ENCODE measurements at regions not wholly inside any gene's neighbourhood (a gene's known extent, or its start where the extent isn't known, plus 50 kb on each side); places are given as distances from the start of the nearest gene placed in this dataset.

DNA sequence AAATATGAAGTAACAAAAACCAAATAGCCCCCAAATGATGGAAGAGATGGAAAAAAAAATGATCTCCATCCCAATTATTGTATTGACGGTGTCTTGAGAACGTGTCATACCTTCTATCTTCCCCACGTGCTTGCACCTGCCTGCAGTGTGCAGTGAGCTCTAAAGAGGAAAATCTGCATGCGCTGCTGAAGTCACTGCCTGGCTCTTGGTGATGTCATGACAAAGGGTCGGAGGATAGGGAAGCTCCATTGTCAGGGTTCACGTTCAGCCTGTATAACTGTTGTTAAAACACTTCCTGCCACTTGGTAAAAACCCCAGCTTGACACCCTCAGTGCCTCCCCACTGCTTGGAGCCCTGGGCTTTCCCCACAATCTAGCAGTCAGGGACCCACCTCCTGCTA is 549.2 kb upstream of the MKI67 start:
- Histone ChIP-seq H3K4me2 (no peak overlapping the region), H2AFZ (no peak overlapping the region), H3K4me3 (no peak overlapping the region), H3K4me1 (ENCODE audit: insufficient read depth) (no peaks in the 10 kb centered on the region), H3K27ac (no peak overlapping the region), H3K36me3 (replicated peaks; ENCODE audit: insufficient read depth, low read depth) (no peaks in the 10 kb centered on the region), H3K79me2 (no peaks in the 10 kb centered on the region), H3K9me3 (ENCODE audit: low read depth) (no peaks in the 10 kb centered on the region), H3K27me3 (peaks cover 1% of the 10 kb centered on the region), H4K20me1 (ENCODE audit: insufficient read depth, poor library complexity, severe bottlenecking) (no peaks in the 10 kb centered on the region), H3K9me2 (replicated peaks; ENCODE audit: insufficient read depth) (no peaks in the 10 kb centered on the region)
- TF ChIP-seq EZH2phosphoT487 (IDR thresholded peaks at IDR 0.05; ENCODE audit: low read depth, severe bottlenecking, unreplicated experiment) = no peak
- no peak for TF ChIP-seq EZH2 (IDR thresholded peaks at IDR 0.05; ENCODE audit: borderline replicate concordance)
- WGBS (ENCODE audit: low lambda C conversion rate, missing lambda C conversion rate) = 82% methylated on average over 6 of the region's 6 CpGs
- DNase-seq (ENCODE audit: low spot score) = no peak

DNA sequence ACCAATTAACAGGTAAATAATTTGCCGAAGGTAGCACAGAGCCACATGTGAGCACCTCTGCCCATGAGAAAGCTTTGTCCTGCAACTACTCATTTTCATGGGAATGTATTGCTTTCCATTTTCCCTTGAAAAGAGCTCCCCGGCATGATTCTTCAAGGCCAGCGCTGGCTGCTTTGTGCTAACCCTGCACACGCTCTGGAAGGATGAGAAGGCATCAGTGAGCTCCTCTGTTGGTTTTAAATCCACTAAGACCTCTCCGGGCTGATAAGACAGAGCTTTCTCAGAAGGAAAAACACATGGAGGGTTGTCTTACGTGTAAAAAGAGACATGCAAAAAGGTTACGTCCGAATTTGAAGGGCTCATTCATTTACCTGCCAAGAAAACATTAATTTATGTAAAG is 553.9 kb upstream of the MKI67 start:
- TF ChIP-seq EZH2phosphoT487 (IDR thresholded peaks at IDR 0.05; ENCODE audit: low read depth, severe bottlenecking, unreplicated experiment) (no peak), EZH2 (IDR thresholded peaks at IDR 0.05; ENCODE audit: borderline replicate concordance) (no peak)
- TF ChIP-seq, protein P1, sequence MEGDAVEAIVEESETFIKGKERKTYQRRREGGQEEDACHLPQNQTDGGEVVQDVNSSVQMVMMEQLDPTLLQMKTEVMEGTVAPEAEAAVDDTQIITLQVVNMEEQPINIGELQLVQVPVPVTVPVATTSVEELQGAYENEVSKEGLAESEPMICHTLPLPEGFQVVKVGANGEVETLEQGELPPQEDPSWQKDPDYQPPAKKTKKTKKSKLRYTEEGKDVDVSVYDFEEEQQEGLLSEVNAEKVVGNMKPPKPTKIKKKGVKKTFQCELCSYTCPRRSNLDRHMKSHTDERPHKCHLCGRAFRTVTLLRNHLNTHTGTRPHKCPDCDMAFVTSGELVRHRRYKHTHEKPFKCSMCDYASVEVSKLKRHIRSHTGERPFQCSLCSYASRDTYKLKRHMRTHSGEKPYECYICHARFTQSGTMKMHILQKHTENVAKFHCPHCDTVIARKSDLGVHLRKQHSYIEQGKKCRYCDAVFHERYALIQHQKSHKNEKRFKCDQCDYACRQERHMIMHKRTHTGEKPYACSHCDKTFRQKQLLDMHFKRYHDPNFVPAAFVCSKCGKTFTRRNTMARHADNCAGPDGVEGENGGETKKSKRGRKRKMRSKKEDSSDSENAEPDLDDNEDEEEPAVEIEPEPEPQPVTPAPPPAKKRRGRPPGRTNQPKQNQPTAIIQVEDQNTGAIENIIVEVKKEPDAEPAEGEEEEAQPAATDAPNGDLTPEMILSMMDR (IDR thresholded peaks at IDR 0.05; ENCODE audit: poor library complexity) = no peak
- Histone ChIP-seq H3K4me2 (no peak overlapping the region), H3K79me2 (no peaks in the 10 kb centered on the region), H3K27ac (no peak overlapping the region), H2AFZ (no peak overlapping the region), H3K36me3 (replicated peaks; ENCODE audit: insufficient read depth, low read depth) (no peaks in the 10 kb centered on the region), H3K9me3 (ENCODE audit: low read depth) (no peaks in the 10 kb centered on the region), H4K20me1 (ENCODE audit: insufficient read depth, poor library complexity, severe bottlenecking) (no peaks in the 10 kb centered on the region), H3K4me3 (no peak overlapping the region), H3K9me2 (replicated peaks; ENCODE audit: insufficient read depth) (no peaks in the 10 kb centered on the region), H3K27me3 (peaks cover 3% of the 10 kb centered on the region), H3K4me1 (ENCODE audit: insufficient read depth) (no peaks in the 10 kb centered on the region)
- no peak for DNase-seq (ENCODE audit: low spot score)
- 77% methylated on average over 8 of the region's 8 CpGs for WGBS (ENCODE audit: low lambda C conversion rate, missing lambda C conversion rate)

DNA sequence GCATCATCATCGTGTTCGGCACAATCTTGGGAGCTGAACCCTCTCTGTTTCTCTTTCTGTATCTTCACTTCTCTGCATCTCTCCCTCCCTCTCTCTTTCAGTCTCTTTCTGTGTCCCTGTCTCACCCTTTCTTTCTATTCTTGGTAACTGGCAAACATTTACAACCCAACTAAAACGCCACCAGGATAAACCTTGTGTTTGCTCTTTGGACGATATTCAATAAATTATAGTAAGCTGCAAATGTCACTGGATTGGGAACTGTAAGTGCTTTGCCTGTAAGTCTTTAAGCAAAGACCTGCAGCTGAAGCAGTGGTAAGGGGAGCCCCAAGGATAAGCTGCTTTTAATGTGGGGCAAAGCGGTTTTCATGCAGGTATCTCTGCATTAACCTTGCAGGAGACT is 558.0 kb upstream of the MKI67 start:
- 60% methylated on average over 5 of the region's 5 CpGs for WGBS (ENCODE audit: low lambda C conversion rate, missing lambda C conversion rate)
- no peaks in the 10 kb centered on the region for H3K9me2 ChIP-seq (replicated peaks; ENCODE audit: insufficient read depth)

DNA sequence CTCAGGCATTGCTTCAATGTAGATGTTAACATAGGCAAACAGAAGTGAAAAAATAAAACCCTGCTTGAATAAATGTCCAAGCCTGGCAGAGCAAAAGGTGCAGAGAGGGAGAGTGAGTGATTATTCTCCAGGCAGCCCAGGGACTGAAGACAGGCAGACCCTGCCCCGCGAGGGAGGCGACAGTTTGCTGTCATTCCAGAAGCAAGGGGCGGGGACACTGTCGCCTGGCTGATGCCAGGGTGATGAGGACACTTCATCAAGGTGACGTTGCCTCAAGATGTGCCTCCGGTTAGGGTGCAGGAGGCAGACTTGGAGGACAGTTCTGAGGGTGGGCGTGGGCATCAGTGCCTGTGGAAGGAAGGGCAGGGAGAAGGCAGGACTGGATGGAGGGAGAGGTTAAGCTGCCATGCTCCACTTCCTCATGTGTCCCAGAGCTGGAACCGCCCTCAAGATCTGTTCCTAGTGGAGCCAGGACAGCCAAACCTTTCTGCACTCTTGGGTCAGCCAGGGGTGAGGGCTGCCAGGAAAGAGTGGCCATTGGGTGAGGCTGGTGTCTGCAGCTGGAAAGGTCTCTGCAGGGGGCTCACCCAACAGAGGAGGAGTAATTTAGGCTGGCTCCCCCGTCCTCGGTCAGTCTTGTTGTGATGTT is 560.5 kb upstream of the MKI67 start:
- Histone ChIP-seq H3K4me3 (no peak overlapping the region), H3K79me2 (no peaks in the 10 kb centered on the region), H3K9me3 (ENCODE audit: low read depth) (no peaks in the 10 kb centered on the region), H3K4me1 (ENCODE audit: insufficient read depth) (peaks cover 7% of the 10 kb centered on the region), H3K9me2 (replicated peaks; ENCODE audit: insufficient read depth) (no peaks in the 10 kb centered on the region), H4K20me1 (ENCODE audit: insufficient read depth, poor library complexity, severe bottlenecking) (no peaks in the 10 kb centered on the region), H3K4me2 (no peak overlapping the region), H3K36me3 (replicated peaks; ENCODE audit: insufficient read depth, low read depth) (no peaks in the 10 kb centered on the region), H3K27ac (no peak overlapping the region), H3K27me3 (peaks cover 7% of the 10 kb centered on the region), H2AFZ (no peak overlapping the region)
- TF ChIP-seq EZH2 (IDR thresholded peaks at IDR 0.05; ENCODE audit: borderline replicate concordance) (no peak), EZH2phosphoT487 (IDR thresholded peaks at IDR 0.05; ENCODE audit: low read depth, severe bottlenecking, unreplicated experiment) (no peak)
- TF ChIP-seq, protein P1 (IDR thresholded peaks at IDR 0.05; ENCODE audit: poor library complexity) = no peak
- WGBS (ENCODE audit: low lambda C conversion rate, missing lambda C conversion rate) = 81% methylated on average over 11 of the region's 11 CpGs
- no peak for DNase-seq (ENCODE audit: low spot score)

More for the DNA sequence above, 558.0 kb upstream of the MKI67 start:
- H3K9me3 ChIP-seq (ENCODE audit: low read depth) = no peaks in the 10 kb centered on the region
- H3K36me3 ChIP-seq (replicated peaks; ENCODE audit: insufficient read depth, low read depth) = no peaks in the 10 kb centered on the region
- TF ChIP-seq EZH2 (IDR thresholded peaks at IDR 0.05; ENCODE audit: borderline replicate concordance) = no peak
- no peak overlapping the region for H3K4me3 ChIP-seq
- H3K27me3 ChIP-seq = peaks cover 3% of the 10 kb centered on the region
- no peak overlapping the region for H2AFZ ChIP-seq
- no peak overlapping the region for H3K27ac ChIP-seq
- H3K4me1 ChIP-seq (ENCODE audit: insufficient read depth) = peaks cover 7% of the 10 kb centered on the region
- H4K20me1 ChIP-seq (ENCODE audit: insufficient read depth, poor library complexity, severe bottlenecking) = no peaks in the 10 kb centered on the region
- no peaks in the 10 kb centered on the region for H3K79me2 ChIP-seq
- no peak overlapping the region for H3K4me2 ChIP-seq
- DNase-seq (ENCODE audit: low spot score) = no peak
